ENCODE measurements at regions not wholly inside any gene's neighbourhood (a gene's known extent, or its start where the extent isn't known, plus 50 kb on each side); places are given as distances from the start of the nearest gene placed in this dataset.

- no peak for ATAC-seq
- CTCF ChIA-PET: no interaction called here
- RAD21 ChIA-PET (ENCODE audit: low non-redundant PET in 1 of 2, low total read pairs in 2 of 2, uncharacterized antibody in 2 of 2, unreplicated experiment in 2 of 2): no interaction called here
Observed at GRCh38 chr18:51778115-51778514, 561.9 kb upstream of the DCC start.

DNA sequence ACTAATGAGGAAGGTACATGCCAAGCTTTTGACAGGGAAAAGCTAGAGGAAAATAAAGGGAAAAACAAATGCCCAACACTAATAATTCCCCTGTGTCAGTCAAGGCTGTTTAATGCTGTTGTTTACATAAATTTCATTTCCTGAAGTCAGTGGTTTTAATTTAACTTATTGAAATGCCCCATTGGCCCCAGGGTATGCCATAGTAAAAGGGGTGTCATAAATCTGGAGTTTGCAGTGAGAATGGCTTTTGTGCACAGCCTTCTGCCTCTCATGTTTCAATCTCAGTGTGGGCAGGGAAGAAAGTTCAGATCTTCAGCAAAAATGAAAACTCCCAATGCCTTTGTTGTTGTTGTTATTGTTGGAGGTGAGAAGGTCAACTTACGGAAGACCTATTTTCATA is 550.1 kb upstream of the DCC start:
- ATAC-seq (no peak), DNase-seq (ENCODE audit: low read depth, low spot score) (no peak)
- Histone ChIP-seq H3K27ac (ENCODE audit: low read depth, low read length) (no peak overlapping the region), H3K27me3 (ENCODE audit: insufficient read depth, low read length) (no peaks in the 10 kb centered on the region), H3K9me3 (ENCODE audit: control insufficient read depth in 1 of 2, insufficient read depth in 1 of 2, low read depth in 1 of 2, low read length in 2 of 2) (peaks cover 0 to 9% of the 10 kb centered on the region in 2 experiments; a peak in 2 of 4 replicates), H3K4me2 (ENCODE audit: low read length) (no peak overlapping the region), H3K36me3 (ENCODE audit: control insufficient read depth in 1 of 2, insufficient read depth in 2 of 2, low read length in 2 of 2) (no peaks in the 10 kb centered on the region), H3K4me3 (replicated peaks in 1 of 2; ENCODE audit: low read depth in 1 of 2, low read length in 2 of 2) (no peak overlapping the region), H3K4me1 (ENCODE audit: control insufficient read depth in 1 of 2, insufficient read depth in 2 of 2, low read length in 2 of 2) (no peaks in the 10 kb centered on the region), H3K9ac (ENCODE audit: low read length) (no peak overlapping the region), H3K79me2 (ENCODE audit: insufficient read depth, low read length) (no peaks in the 10 kb centered on the region), H3K9me2 (ENCODE audit: insufficient read depth) (no peaks in the 10 kb centered on the region), H4K20me1 (ENCODE audit: insufficient read depth) (no peaks in the 10 kb centered on the region), H2AFZ (ENCODE audit: low read depth, low read length, poor library complexity, severe bottlenecking) (no peak overlapping the region)
- POLR2A ChIA-PET: no interaction called here
- intact Hi-C loops (cut with micrococcal nuclease): no loop called here
- no TSS peak for BruUV-seq (replicated peaks)
- RAD21 ChIA-PET (ENCODE audit: low non-redundant PET in 1 of 2, low total read pairs in 2 of 2, uncharacterized antibody in 2 of 2, unreplicated experiment in 2 of 2): no interaction called here
- CTCF ChIA-PET: no interaction called here
- no peak for TF ChIP-seq FOSL1 (IDR thresholded peaks at IDR 0.05; ENCODE audit: low read depth)
- TF ChIP-seq EZH2phosphoT487 (IDR thresholded peaks at IDR 0.05; ENCODE audit: borderline replicate concordance): no peak
- TF ChIP-seq CEBPB (IDR thresholded peaks at IDR 0.05; ENCODE audit: low read depth): no peak
- TF ChIP-seq ELF1 (IDR thresholded peaks at IDR 0.05; ENCODE audit: borderline replicate concordance, low read depth): no peak
- no peak for TF ChIP-seq SRF (IDR thresholded peaks at IDR 0.05; ENCODE audit: low read depth)
- no peak for TF ChIP-seq CBX3 (IDR thresholded peaks at IDR 0.05; ENCODE audit: low read depth)
- no peak for TF ChIP-seq EZH2 (IDR thresholded peaks at IDR 0.05)
- no peak for TF ChIP-seq RAD21 (IDR thresholded peaks at IDR 0.05; ENCODE audit: low read depth)

More at GRCh38 chr18:51778115-51778514, 561.9 kb upstream of the DCC start:
- no peak overlapping the region for H3K9ac ChIP-seq (ENCODE audit: low read length)
- no peak for TF ChIP-seq ZNF274 (IDR thresholded peaks at IDR 0.05; ENCODE audit: low read depth, low read length)
- TF ChIP-seq YY1 (IDR thresholded peaks at IDR 0.05; ENCODE audit: extremely low read depth, insufficient replicate concordance, low read depth, low read length): no peak
- TF ChIP-seq, protein P1, sequence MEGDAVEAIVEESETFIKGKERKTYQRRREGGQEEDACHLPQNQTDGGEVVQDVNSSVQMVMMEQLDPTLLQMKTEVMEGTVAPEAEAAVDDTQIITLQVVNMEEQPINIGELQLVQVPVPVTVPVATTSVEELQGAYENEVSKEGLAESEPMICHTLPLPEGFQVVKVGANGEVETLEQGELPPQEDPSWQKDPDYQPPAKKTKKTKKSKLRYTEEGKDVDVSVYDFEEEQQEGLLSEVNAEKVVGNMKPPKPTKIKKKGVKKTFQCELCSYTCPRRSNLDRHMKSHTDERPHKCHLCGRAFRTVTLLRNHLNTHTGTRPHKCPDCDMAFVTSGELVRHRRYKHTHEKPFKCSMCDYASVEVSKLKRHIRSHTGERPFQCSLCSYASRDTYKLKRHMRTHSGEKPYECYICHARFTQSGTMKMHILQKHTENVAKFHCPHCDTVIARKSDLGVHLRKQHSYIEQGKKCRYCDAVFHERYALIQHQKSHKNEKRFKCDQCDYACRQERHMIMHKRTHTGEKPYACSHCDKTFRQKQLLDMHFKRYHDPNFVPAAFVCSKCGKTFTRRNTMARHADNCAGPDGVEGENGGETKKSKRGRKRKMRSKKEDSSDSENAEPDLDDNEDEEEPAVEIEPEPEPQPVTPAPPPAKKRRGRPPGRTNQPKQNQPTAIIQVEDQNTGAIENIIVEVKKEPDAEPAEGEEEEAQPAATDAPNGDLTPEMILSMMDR (IDR thresholded peaks at IDR 0.05 in 2 of 3, conservative IDR thresholded peaks at IDR 0.05 in 1 of 3; ENCODE audit: borderline replicate concordance in 1 of 3, insufficient read depth in 1 of 3, low read depth in 2 of 3, low read length in 2 of 3): no peak
- no peak for TF ChIP-seq EGR1 (IDR thresholded peaks at IDR 0.05; ENCODE audit: low read depth)
- POLR2A ChIA-PET: no interaction called here
- no peak overlapping the region for H3K4me3 ChIP-seq (replicated peaks in 1 of 2; ENCODE audit: low read depth in 1 of 2, low read length in 2 of 2)
- H3K79me2 ChIP-seq (ENCODE audit: insufficient read depth, low read length): no peaks in the 10 kb centered on the region
- no peaks in the 10 kb centered on the region for H3K36me3 ChIP-seq (ENCODE audit: control insufficient read depth in 1 of 2, insufficient read depth in 2 of 2, low read length in 2 of 2)
- H3K9me2 ChIP-seq (ENCODE audit: insufficient read depth): no peaks in the 10 kb centered on the region
- H3K4me2 ChIP-seq (ENCODE audit: low read length): no peak overlapping the region
- H4K20me1 ChIP-seq (ENCODE audit: insufficient read depth): no peaks in the 10 kb centered on the region
- BruUV-seq (replicated peaks): no TSS peak
- H3K27me3 ChIP-seq (ENCODE audit: insufficient read depth, low read length): no peaks in the 10 kb centered on the region
- peaks cover 13 to 18% of the 10 kb centered on the region in 2 experiments; a peak in 2 of 4 replicates for H3K9me3 ChIP-seq (ENCODE audit: control insufficient read depth in 1 of 2, insufficient read depth in 1 of 2, low read depth in 1 of 2, low read length in 2 of 2)
- intact Hi-C loops (cut with micrococcal nuclease): no loop called here
- H3K27ac ChIP-seq (ENCODE audit: low read depth, low read length): no peak overlapping the region
- H2AFZ ChIP-seq (ENCODE audit: low read depth, low read length, poor library complexity, severe bottlenecking): no peak overlapping the region
- H3K4me1 ChIP-seq (ENCODE audit: control insufficient read depth in 1 of 2, insufficient read depth in 2 of 2, low read length in 2 of 2): no peaks in the 10 kb centered on the region
- no peak for DNase-seq (ENCODE audit: low read depth, low spot score)

All from HCT116 (cell line).